H9 (cell line): ENCODE measurements at regions not wholly inside any gene's neighbourhood (a gene's known extent, or its start where the extent isn't known, plus 50 kb on each side); places are given as distances from the start of the nearest gene placed in this dataset.

ENCODE experiments used
- DNase-seq: peaks from one replicate; pipeline ENCODE4 v3.0.0-alpha.2; 2017
- H2AFZ ChIP-seq: one replicate; pipeline ENCODE4 v1.6.1; 2013; ENCODE audit warnings: mild to moderate bottlenecking, low read length, control low read depth, moderate library complexity
- H2AK5ac ChIP-seq: 2 replicates; pipeline ENCODE4 v1.6.1; 2013; ENCODE audit warnings: low read length, control low read depth, mixed read lengths; ENCODE audit not compliant: insufficient read length
- H2BK120ac ChIP-seq: one replicate; pipeline ENCODE4 v1.6.1; 2013; ENCODE audit warnings: low read depth, mild to moderate bottlenecking, low read length, control low read depth, inconsistent platforms; ENCODE audit not compliant: poor library complexity, severe bottlenecking
- H2BK12ac ChIP-seq: 2 replicates; pipeline ENCODE4 v1.6.1; 2013; ENCODE audit warnings: low read length, control low read depth, mixed read lengths, low read depth; ENCODE audit not compliant: insufficient read length
- H2BK15ac ChIP-seq: 2 replicates; pipeline ENCODE4 v1.6.1; 2013; ENCODE audit warnings: low read depth, low read length, control low read depth
- H2BK20ac ChIP-seq: one replicate; pipeline ENCODE4 v1.6.1; 2013; ENCODE audit warnings: low read depth, mild to moderate bottlenecking, low read length, control low read depth, inconsistent platforms; ENCODE audit not compliant: poor library complexity, severe bottlenecking
- H2BK5ac ChIP-seq: 2 replicates; pipeline ENCODE4 v1.6.1; 2013; ENCODE audit warnings: low read length, control low read depth, mixed read lengths; ENCODE audit not compliant: insufficient read length
- H3K14ac ChIP-seq: 2 replicates; pipeline ENCODE4 v1.6.1; 2013; ENCODE audit warnings: low read length, control low read depth; ENCODE audit not compliant: insufficient read depth
- H3K18ac ChIP-seq: 2 replicates; pipeline ENCODE4 v1.6.1; 2013; ENCODE audit warnings: low read depth, mild to moderate bottlenecking, mixed read lengths, low read length, control low read depth; ENCODE audit not compliant: insufficient read length
- H3K23ac ChIP-seq: 2 replicates; pipeline ENCODE4 v1.6.1; 2013; ENCODE audit warnings: low read length, control low read depth, mixed read lengths, low read depth; ENCODE audit not compliant: insufficient read length
- H3K23me2 ChIP-seq: 2 replicates; pipeline ENCODE4 v1.6.1; 2013; ENCODE audit warnings: low read depth, mild to moderate bottlenecking, mixed read lengths, low read length, control low read depth; ENCODE audit not compliant: insufficient read length, poor library complexity, severe bottlenecking
- H3K27ac ChIP-seq: 2 replicates; pipeline ENCODE4 v1.5.1; 2013; ENCODE audit warnings: low read length, control low read depth, mixed read lengths, low read depth; ENCODE audit not compliant: insufficient read length
- H3K27me3 ChIP-seq: 2 replicates; pipeline ENCODE4 v1.6.1; 2013; ENCODE audit warnings: low read length, control low read depth, inconsistent platforms; ENCODE audit not compliant: insufficient read depth
- H3K4ac ChIP-seq: 2 replicates; pipeline ENCODE4 v1.6.1; 2013; ENCODE audit warnings: low read depth, mild to moderate bottlenecking, control low read depth, inconsistent platforms, low read length, moderate library complexity
- H3K4me1 ChIP-seq: 2 replicates; pipeline ENCODE4 v1.6.1; 2013; ENCODE audit warnings: low read length, control low read depth, inconsistent platforms; ENCODE audit not compliant: insufficient read depth
- H3K4me2 ChIP-seq: 2 replicates; pipeline ENCODE4 v1.6.1; 2013; ENCODE audit warnings: low read length, control low read depth, mixed read lengths; ENCODE audit not compliant: insufficient read length, insufficient read depth
- H3K56ac ChIP-seq: 2 replicates; pipeline ENCODE4 v1.6.1; 2013; ENCODE audit warnings: low read depth, mild to moderate bottlenecking, mixed read lengths, low read length, control low read depth; ENCODE audit not compliant: insufficient read length
- H3K79me1 ChIP-seq: 2 replicates; pipeline ENCODE4 v1.6.1; 2013; ENCODE audit warnings: low read depth, mild to moderate bottlenecking, moderate library complexity, low read length, control low read depth, inconsistent platforms; ENCODE audit not compliant: insufficient read depth, poor library complexity, severe bottlenecking
- H3K79me2 ChIP-seq: 2 replicates; pipeline ENCODE4 v1.6.1; 2013; ENCODE audit warnings: low read length, control low read depth, inconsistent platforms; ENCODE audit not compliant: insufficient read depth
- H3K9ac ChIP-seq: 2 replicates; pipeline ENCODE4 v1.6.1; 2013; ENCODE audit warnings: low read length, control low read depth, mixed read lengths; ENCODE audit not compliant: insufficient read length; ENCODE audit errors: extremely low read depth
- H3K9me3 ChIP-seq: one replicate; pipeline ENCODE4 v1.6.1; 2013; ENCODE audit warnings: low read depth, low read length, inconsistent platforms; ENCODE audit not compliant: control insufficient read depth
- H3T11ph ChIP-seq: one replicate; pipeline ENCODE4 v1.6.1; 2013; ENCODE audit warnings: mild to moderate bottlenecking, low read length, control low read depth, inconsistent platforms
- H4K20me1 ChIP-seq: one replicate; pipeline ENCODE4 v1.6.1; 2013; ENCODE audit not compliant: control insufficient read depth, insufficient read length, insufficient read depth
- H4K5ac ChIP-seq: 2 replicates; pipeline ENCODE4 v1.6.1; 2013; ENCODE audit warnings: low read depth, mild to moderate bottlenecking, mixed read lengths, low read length, control low read depth; ENCODE audit not compliant: insufficient read length
- H4K8ac ChIP-seq: replicated peaks from 2 replicates; pipeline ENCODE4 v1.6.1; 2013; ENCODE audit warnings: low read length, control low read depth, mixed read lengths, low read depth; ENCODE audit not compliant: insufficient read length
- H4K91ac ChIP-seq: 2 replicates; pipeline ENCODE4 v1.6.1; 2013; ENCODE audit warnings: low read depth, mild to moderate bottlenecking, moderate library complexity, mixed read lengths, low read length, control low read depth; ENCODE audit not compliant: insufficient read length
- H3K27ac Mint-ChIP-seq, 3 experiments: 2 replicates in 2 of 3; 3 replicates in 1 of 3; pipeline ENCODE4 v1.8.0; 2020 to 2021; ENCODE audit warnings: mixed read lengths in 3 of 3, mild to moderate bottlenecking in 1 of 3, moderate library complexity in 1 of 3
- H3K27me3 Mint-ChIP-seq: 2 replicates; pipeline ENCODE4 v1.8.0; 2021; ENCODE audit warnings: low read depth, mild to moderate bottlenecking, moderate library complexity, mixed read lengths
- H3K36me3 Mint-ChIP-seq, 3 experiments: 2 replicates in 2 of 3; 3 replicates in 1 of 3; pipeline ENCODE4 v1.8.0; 2020 to 2021; ENCODE audit warnings: low read depth in 3 of 3, mixed read lengths in 3 of 3; ENCODE audit not compliant: insufficient read depth in 1 of 3
- H3K4me1 Mint-ChIP-seq, 2 experiments: 2 replicates each; pipeline ENCODE4 v1.8.0; 2020; ENCODE audit warnings: mixed read lengths in 2 of 2
- H3K4me3 Mint-ChIP-seq, 2 experiments: 2 replicates in 1 of 2; 3 replicates in 1 of 2; pipeline ENCODE4 v1.8.0; 2020 to 2021; ENCODE audit warnings: mild to moderate bottlenecking in 2 of 2, mixed read lengths in 2 of 2, moderate library complexity in 1 of 2
- H3K9me3 Mint-ChIP-seq, 2 experiments: 2 replicates in 1 of 2; 3 replicates in 1 of 2; pipeline ENCODE4 v1.8.0; 2020; ENCODE audit warnings: mild to moderate bottlenecking in 2 of 2, mixed read lengths in 2 of 2, moderate library complexity in 1 of 2
- WGBS: extraction: QIAGEN DNeasy Blood & Tissue Kit; methylation state at CpG from one replicate; pipeline ENCODE4 v1.1.7; 2013; ENCODE audit warnings: missing lambda C conversion rate, low lambda C conversion rate, mixed read lengths; ENCODE audit not compliant: insufficient read length; ENCODE audit errors: extremely low coverage; 5-methylcytosine and 5-hydroxymethylcytosine counted together
- TF ChIP-seq, protein P1 (sequence below): fragments of 200-600 bp; sonication (generic); conservative IDR thresholded peaks from 3 replicates; pipeline ENCODE4 v1.8.0; 2021; ENCODE audit warnings: antibody characterized with exemption, mild to moderate bottlenecking

DNA sequence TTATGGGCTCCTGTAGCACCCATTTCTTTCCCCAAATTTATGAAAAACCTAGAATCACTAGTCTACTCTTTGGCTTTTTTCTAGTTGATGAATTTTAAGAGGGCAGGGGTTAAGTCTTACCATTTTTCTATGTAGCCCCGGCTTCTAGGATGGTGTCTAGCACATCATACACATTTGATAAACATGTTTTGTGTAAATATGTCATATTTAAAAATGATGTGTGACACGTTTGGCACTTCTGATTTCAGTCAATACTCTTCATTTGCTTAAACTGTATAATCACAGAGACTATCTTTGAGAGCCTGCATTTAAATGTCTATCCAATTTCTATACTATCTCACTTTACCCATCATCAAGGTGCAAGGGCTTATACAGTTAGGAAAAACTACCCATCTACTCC, 331.1 kb downstream of the TDRD15 start:
- H3K4me2 ChIP-seq: no peak overlapping the region
- H3K9me3 ChIP-seq: no peaks in the 10 kb centered on the region

More for the DNA sequence above, 331.1 kb downstream of the TDRD15 start:
- H3K9ac ChIP-seq: no peak overlapping the region
- no peak overlapping the region for H3K27ac Mint-ChIP-seq
- H3K27me3 ChIP-seq: no peaks in the 10 kb centered on the region
- H3K18ac ChIP-seq: no peak overlapping the region
- no peak overlapping the region for H3K14ac ChIP-seq
- peaks cover 32 to 42% of the 10 kb centered on the region in 2 experiments for H3K4me1 Mint-ChIP-seq
- H3K36me3 Mint-ChIP-seq: peaks cover 7 to 24% (median 13%) of the 10 kb centered on the region in 3 experiments
- peaks cover 22% of the 10 kb centered on the region in 2 experiments for H3K9me3 Mint-ChIP-seq
- no peak overlapping the region for H2AK5ac ChIP-seq
- no peak overlapping the region for H3K23ac ChIP-seq
- H3K27ac ChIP-seq: no peak overlapping the region
- no peak overlapping the region for H4K5ac ChIP-seq
- H3K4me1 ChIP-seq: peaks cover 5% of the 10 kb centered on the region; the same call in 1 of the 2 replicates
- no peak for DNase-seq
- H3K27me3 Mint-ChIP-seq: peaks cover 3% of the 10 kb centered on the region; the same call in 1 of the 2 replicates
- H3K56ac ChIP-seq: no peak overlapping the region
- no peaks in the 10 kb centered on the region for H3K23me2 ChIP-seq
- no peak overlapping the region for H2BK120ac ChIP-seq
- no peak overlapping the region for H2BK12ac ChIP-seq
- no CpG with 5 or more reads among the region's 2 CpGs for WGBS
- no peak overlapping the region for H2BK20ac ChIP-seq
- no peak overlapping the region for H4K91ac ChIP-seq
- H3K79me2 ChIP-seq: no peaks in the 10 kb centered on the region
- no peak overlapping the region for H3T11ph ChIP-seq
- H4K20me1 ChIP-seq: no peaks in the 10 kb centered on the region
- H3K79me1 ChIP-seq: no peaks in the 10 kb centered on the region
- no peak overlapping the region for H4K8ac ChIP-seq
- no peak overlapping the region for H3K4ac ChIP-seq
- no peak overlapping the region for H2AFZ ChIP-seq
- no peak overlapping the region for H3K4me3 Mint-ChIP-seq
- TF ChIP-seq, protein P1, sequence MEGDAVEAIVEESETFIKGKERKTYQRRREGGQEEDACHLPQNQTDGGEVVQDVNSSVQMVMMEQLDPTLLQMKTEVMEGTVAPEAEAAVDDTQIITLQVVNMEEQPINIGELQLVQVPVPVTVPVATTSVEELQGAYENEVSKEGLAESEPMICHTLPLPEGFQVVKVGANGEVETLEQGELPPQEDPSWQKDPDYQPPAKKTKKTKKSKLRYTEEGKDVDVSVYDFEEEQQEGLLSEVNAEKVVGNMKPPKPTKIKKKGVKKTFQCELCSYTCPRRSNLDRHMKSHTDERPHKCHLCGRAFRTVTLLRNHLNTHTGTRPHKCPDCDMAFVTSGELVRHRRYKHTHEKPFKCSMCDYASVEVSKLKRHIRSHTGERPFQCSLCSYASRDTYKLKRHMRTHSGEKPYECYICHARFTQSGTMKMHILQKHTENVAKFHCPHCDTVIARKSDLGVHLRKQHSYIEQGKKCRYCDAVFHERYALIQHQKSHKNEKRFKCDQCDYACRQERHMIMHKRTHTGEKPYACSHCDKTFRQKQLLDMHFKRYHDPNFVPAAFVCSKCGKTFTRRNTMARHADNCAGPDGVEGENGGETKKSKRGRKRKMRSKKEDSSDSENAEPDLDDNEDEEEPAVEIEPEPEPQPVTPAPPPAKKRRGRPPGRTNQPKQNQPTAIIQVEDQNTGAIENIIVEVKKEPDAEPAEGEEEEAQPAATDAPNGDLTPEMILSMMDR: no peak
- H2BK5ac ChIP-seq: no peak overlapping the region
- no peak overlapping the region for H2BK15ac ChIP-seq
